Caki2 (cell line): ENCODE measurements at regions not wholly inside any gene's neighbourhood (a gene's known extent, or its start where the extent isn't known, plus 50 kb on each side); places are given as distances from the start of the nearest gene placed in this dataset.
"Not testable (repeated sequence)": the region's sequence is repeated elsewhere in the genome, so short reads cannot be mapped to it uniquely, and the experiment has no call there.

ENCODE experiments used
- DNase-seq: peaks from one replicate; pipeline ENCODE4 v3.0.0-alpha.2; 2015; ENCODE audit warnings: low read depth
- in situ Hi-C: cut with HindIII; loops from 2 replicates; pipeline ENCODE4 v1.10.0; 2016; ENCODE audit warnings: low sequenced_read_pairs, low pct_unique_long_range_greater_than_20kb, mixed read lengths

DNA sequence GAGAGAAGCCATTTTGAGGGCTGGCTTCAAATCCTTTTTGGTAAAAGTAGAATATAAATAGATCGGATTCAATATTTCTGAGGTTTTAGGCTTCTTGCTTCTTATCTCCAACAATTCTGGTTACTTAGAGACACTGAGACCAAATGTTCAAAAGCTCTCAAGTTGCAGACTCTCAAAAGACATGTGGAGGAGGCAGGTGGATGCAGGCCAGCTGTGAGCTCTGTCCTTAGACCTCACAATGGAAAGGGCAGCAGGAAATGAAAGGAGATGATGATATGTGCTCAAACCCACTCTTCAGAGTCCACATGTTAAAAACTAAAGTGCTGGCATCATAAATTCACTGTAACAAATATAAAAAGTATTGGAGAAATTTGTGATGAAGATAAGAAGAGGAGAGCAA, 424.9 kb upstream of the ALCAM start:
- in situ Hi-C loops = no loop called here
- no peak for DNase-seq

DNA sequence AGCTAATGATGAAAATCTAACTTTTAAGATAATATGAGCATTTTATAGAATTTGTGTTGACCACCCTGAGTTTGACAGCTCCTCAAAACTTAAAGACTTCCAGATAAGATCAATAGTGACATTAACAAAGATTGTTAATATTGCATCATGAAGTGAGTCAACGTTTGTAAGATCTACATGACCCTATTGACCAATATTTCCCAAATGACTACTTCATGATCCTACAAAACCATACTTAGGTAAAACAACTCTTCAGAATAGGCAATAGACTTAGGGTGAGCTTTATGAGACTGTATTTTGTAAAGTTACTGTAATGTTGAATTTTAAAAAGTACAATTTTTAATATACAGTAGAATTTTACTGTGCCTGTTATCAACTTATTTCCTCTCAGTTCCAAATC, 422.7 kb upstream of the ALCAM start:
- in situ Hi-C loops = no loop called here
- DNase-seq = no peak

DNA sequence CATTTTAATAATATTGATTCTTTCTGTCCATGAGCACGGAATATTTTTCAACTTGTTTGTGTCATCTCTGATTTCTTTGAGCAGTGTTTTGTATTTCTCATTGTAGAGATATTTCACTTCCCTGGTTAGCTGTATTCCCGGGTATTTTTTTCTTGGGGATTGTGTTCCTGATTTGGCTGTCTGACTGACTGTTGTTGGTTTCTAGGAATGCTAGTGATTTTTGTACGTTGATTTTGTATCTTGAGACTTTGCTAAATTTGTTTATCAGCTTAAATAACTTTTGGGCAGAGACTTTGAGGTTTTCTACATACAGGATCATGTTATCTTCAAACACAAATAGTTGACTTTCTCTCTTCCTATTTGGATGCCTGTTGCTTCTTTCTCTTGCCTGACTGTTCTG, 418.8 kb upstream of the ALCAM start:
- no peak for DNase-seq
- in situ Hi-C loops = no loop called here

DNA sequence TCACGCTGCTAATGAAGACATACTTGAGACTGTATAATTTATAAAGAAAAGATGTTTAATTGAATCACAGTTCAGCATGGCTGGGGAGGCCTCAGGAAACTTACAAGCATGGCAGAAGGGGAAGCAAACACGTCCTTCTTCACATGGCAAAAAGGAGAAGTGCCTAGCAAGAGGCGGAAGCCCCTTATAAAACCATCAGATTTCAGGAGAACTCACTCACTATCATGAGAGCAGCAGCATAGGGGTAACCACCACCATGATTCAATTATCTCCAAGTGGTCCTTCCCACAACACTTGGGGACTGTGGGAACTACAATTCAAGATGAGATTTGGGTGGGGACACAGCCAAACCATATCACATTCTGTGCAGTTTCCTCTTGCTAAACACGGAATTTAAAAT, 416.9 kb upstream of the ALCAM start:
- DNase-seq, in situ Hi-C loops: not testable (repeated sequence)

DNA sequence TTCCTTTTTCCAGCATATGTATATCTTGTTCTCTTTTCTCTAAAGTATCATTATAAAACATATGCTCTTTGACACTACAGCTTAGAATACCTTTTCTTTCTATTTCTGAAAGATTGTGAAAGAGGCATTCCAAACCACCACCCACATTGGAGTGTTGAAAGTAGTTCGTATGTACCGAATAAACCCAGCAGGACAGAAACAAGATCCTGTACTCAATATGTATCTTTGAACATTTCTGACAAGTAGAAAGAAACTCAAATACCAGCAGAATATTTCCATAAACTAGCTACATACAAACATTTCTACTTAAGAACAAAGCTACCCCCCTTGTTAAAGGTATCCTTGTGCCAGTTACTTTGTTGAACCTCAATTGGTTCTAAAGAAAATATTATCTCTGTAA, 415.3 kb upstream of the ALCAM start:
- in situ Hi-C loops = no loop called here
- DNase-seq = no peak

DNA sequence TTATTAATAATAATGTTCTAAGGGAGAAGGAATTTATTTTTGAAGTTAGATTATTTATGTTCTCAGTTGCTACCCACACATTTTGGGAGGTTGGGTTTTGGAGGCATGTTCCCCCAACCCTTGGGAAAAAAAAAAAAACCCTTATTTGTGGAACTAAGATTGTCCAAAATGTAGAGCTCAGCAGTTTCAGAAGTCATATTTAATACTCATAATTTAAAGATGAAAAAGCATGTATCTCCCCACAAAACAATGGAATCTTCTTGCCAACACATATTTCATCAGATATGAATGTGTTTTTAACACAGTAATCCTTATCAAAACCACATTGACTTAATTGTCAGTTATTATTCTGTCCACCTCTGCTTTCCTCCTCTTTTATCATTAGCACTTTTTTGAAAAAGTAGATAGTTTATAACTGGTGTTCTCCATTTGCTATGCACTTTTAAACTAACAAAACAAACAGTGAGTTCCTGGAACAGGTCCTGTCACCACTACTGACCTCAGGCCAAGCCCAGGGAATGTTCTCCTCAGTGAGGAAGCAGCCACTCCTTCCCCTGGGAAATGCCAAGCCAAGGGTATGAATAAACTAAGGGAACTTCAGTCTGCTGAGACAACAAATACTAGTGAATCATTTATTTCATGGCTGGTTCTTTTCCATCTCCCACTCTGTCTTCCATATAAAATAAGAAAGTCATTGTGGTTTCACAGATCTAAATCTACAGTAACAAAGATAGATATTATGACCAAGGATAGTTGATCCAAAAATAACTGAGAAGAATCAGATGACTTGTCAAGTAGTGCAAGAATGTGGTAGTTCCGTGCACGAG, 414.4 kb upstream of the ALCAM start:
- in situ Hi-C loops = no loop called here
- peak; percentile 88 for DNase-seq

DNA sequence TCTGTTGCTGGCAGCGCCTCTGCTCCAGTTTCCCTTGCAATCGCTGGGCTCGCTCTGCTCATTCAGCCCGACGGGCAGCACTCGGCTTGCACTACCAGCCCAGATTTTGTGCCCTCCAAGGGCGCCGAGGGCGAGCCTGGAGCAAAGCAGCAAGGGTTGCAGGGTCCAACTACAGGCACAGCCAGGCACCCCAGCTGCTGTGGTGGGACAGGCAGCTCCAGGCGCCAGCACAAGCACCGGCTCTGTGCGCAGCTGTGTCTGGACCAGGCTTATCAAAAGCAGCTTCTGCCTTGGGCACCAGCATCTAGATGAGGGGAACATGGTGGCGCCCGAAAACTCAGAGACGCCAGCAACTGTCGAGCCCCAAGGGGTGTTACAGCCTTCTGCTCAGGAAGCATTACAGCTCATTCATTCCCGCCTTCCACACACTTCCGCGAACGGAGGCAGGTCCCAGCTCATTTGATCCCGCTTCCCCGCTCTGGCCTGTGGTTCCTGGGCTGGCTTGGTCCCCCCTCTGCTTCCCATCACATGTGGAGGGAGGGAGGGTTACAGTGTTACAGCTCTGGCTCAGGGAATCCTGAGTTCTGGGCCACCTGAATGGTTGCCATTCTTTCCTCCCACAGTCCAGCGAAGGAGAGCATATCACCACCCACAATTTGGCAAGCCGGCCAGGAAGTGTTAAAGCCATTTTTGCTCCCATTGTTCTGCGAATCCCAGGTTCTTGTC, 409.9 kb upstream of the ALCAM start:
- DNase-seq = no peak
- in situ Hi-C loops = no loop called here

DNA sequence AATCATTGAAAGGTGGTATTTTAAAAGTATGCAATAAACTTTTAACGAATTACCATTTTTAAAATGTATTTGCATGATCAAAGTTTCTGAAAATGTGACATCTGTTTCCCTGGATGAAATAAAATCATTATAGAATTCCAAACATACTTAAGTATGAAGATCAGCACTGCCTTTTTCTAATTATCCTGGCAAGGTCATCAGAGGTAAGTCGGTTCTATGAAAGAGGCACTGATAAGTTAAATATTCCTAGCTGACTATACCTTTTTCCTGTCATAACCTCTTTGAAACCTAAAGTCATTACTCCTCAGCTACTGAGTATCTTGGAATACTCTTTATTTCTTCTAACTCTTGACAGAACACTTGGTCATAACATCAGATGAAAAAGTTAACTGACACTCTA, 406.1 kb upstream of the ALCAM start:
- in situ Hi-C loops = no loop called here
- DNase-seq = no peak

DNA sequence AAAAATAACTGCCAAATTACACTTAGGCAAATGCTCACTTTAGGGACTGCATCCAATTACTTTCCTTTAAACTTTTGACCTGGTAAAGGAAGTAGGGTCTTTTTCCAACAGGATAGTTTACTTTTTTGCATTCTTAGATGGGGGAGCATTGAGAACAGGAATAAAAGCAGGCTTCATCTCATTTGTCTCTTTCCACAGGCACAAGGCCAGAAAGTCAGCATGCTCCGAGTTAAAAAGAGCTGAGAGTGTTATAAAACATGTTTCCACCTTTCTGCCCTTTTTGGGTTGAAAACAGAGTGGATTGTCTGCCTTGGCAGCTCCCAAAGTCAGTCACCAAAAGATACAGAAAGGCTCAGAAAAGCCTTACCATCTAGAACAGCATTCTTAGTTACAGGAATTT, 404.9 kb upstream of the ALCAM start:
- in situ Hi-C loops = no loop called here
- DNase-seq = no peak

DNA sequence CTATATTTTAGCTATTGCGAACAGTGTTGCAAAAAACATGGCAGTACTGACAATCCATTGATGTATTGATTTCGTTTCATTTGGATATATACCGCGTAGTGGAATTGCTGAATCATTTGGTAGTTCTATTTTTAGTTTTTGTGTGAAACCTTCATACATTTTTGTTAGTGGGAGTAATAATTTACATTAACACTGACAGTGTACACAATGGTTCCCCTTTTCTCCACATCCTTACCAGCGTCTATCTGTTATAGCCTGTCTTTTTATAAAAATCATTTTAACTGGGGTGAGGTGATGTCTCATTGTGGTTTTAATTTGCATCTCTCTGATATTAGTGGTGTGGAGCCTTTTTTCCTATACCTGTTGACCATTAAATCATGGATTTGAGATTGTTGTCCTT, 392.4 kb upstream of the ALCAM start:
- DNase-seq = no peak
- in situ Hi-C loops = no loop called here

DNA sequence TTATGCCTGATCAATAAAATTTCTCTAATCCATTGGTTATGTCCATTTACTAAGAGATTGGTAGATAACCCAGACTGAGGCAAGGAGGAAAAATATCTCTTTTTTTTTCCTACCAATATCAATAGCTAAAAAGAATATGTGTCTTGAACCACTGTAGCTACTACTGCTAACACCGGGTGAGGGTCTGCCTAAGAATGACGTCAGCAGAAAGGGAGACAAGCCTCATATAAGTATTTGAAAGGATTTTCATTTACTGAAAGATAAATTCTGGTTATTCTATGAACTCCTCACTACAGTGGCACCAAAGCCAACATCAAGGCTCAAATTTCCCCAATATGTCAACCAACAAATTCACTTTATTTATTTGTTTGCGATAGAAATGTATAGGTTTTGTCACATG, 389.0 kb upstream of the ALCAM start:
- in situ Hi-C loops = no loop called here
- DNase-seq = no peak

DNA sequence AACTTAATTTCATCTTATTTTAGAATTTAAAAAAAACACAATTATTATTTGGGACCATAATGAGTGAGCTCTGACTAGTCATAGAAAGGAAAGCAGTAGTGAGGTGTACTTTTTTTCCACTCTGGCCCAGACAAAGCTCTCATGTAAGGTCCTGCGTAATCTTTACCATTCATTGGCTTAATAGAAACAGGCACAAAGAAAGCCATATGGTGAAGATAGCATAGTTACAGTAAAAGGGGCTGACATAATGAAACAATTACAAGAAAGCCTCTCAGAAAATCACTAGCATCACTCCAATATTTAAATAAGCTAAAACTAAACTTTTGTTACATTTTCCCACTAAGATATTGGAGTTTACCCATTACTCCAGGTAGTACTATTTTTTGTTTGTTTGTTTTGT, 384.6 kb upstream of the ALCAM start:
- no peak for DNase-seq
- in situ Hi-C loops = no loop called here

DNA sequence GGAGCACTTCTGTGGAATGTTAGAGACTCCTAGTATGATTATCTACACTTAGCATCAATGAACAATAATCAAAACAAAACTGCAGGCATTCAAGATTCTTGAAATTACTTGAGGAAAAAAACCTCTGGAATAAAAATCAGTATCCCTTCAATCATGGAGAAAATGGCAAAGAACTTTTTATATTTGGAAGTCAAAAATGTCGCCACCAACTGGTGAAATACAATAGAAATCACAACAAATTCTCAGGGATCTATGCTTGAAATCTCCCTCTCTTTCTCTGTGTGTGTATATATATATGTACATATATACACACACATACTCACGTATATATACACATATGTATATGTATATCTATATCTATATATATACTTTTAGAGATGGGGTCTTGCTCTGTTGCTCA, 378.9 kb upstream of the ALCAM start:
- no peak for DNase-seq
- in situ Hi-C loops = no loop called here

DNA sequence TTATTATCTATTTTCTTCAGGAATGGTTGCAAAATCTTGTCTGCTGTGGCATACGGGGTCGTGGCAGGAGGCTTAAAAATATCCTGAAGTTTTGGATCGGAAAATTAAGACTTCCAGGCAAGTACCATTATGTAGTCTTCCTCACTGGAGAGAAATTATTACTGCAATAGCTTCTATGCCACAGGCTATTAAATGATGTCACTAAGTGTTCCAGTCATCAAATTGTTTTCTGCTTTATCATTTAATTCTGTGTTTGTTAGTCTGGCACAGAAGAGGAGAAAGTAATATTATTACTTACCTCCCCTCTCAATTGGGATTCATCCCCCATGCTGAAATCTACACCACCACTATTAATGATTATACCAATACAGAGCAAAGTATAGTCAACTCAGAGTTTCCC, 378.2 kb upstream of the ALCAM start:
- in situ Hi-C loops = no loop called here
- no peak for DNase-seq

DNA sequence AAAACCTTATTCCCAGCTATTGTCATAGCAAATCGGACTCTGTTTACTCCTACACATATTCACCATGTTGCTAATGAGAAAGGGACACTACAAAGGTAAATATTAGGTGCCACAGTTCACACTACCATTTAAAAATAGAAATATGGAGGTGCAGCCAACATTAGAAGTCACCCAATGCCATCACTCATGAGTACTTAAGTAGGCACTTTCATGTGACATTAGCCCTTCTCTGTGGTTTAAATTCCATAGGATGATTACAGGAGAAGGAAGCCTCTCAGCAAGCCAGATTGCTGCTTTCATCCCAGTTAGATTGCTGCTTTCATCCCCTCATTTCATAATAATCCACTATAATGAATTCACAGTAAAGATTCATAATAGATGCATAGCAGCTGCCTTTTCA, 376.8 kb upstream of the ALCAM start:
- in situ Hi-C loops = no loop called here
- no peak for DNase-seq

DNA sequence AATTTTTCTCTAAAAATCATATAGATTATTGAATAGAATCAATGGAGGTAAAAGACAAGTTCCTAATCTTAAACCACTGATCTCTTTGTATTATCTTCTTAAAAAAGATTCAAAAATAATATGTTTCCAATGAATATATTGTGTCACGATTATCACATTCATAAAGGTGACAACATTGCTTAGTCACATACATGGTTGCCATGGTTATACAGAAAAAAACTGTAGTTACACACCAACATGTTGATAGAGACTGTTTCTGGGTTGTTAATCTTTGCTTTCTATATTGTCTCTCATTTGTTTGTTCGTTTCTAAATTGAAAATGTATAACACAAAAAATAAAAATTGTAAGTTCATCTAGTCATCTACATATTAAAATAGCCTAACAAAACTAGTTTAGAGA, 376.0 kb upstream of the ALCAM start:
- no peak for DNase-seq
- in situ Hi-C loops = no loop called here

DNA sequence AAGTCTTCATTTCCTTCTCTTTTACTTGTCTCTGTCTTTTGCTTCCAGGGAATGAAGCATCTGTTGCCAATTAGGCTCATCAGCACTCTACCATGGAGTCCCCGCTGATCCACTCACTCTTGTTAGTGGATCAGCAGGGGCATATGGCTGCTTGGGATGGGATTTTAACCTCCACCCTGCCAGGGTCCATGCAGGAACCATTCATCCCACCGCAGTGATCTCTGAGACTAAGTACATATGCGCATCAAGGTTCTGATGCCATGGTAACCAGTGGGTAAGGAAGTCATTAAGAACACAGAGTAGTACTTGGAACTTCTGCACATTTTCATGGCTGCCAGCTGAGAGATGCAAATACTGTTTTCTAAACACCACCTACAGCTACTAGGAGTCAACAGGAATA, 374.0 kb upstream of the ALCAM start:
- in situ Hi-C loops = no loop called here

DNA sequence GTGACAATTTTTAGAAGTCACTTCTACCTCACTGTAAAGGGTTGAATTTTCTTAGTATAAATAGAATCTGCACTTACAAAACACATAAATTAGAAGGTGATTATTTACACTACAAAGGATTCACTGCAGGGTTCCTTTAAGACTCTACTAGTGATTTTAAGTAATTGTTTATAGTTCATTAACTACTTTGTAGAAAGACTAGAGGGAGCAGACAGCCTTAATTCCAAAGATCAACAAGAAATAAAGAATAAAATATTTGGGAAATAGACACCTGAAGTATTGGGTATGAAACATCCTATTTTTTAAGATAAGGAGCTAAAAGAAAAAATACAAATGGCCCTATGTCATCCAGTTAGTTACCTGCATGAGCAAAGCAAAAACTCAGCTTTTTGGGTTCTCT, 360.5 kb upstream of the ALCAM start:
- DNase-seq = no peak
- in situ Hi-C loops = no loop called here

More for the DNA sequence above, 374.0 kb upstream of the ALCAM start:
- DNase-seq = no peak

DNA sequence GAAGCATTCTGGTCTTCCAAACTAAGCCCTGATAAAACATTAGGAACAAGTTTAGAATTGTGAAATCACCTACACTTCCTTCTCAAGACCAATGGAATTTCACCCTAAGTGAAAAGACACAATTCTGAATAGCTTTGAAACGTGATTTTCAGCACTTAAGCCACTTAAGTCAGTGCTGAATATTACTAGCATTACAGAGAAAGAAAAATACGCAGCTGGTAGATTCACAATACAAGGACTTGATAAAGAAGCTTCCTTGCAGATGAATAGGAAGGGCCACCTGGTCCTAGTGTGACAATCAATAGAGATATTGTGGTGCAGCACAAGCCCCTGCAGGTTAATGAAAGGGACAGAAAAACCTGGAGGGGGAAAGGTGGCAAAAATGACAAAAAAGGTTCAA, 353.1 kb upstream of the ALCAM start:
- in situ Hi-C loops = no loop called here
- no peak for DNase-seq

DNA sequence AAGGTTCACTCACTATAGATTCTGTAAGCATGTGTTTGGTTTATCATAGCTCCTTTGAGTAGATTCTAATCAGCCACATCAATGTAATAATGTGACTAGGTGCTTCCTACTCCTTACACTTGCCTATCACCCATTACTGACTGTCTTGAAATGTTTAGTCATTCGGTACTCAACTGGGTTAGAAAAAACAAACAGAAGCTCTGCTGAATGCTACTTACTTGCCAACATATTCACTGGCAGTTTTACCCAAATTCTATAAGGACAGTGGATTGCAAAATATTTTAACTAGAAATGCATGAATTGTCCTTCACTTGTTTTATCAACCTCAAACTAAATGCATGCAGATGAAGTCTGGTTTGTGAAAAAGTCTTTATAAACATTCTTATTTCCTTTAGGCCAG, 352.1 kb upstream of the ALCAM start:
- in situ Hi-C loops = no loop called here
- DNase-seq = no peak
